ENCODE measurements at regions not wholly inside any gene's neighbourhood (a gene's known extent, or its start where the extent isn't known, plus 50 kb on each side); places are given as distances from the start of the nearest gene placed in this dataset.
"Not testable (repeated sequence)": the region's sequence is repeated elsewhere in the genome, so short reads cannot be mapped to it uniquely, and the experiment has no call there.

- ChIA-PET CTCF (interaction anchor here (0.9 to 6.5 kb wide), 3 partner anchors 12 to 129 kb away, joined by 3 to 44 read pairs (median 3); no protein-coding TSS in a partner anchor), POLR2A (no interaction called here)
- H3K4me3 ChIP-seq (ENCODE audit: low read depth, low read length) = no peak overlapping the region
- no peak for TF ChIP-seq CTCF (IDR thresholded peaks at IDR 0.05; ENCODE audit: insufficient read depth, low read length, missing control alignments)
- DNase-seq (ENCODE audit: low read depth, low spot score) = no peak
Observed at GRCh38 chr1:101438359-101438758, 201.5 kb downstream of the S1PR1 start.

GRCh38 chr1:101440485-101440884 is 203.7 kb downstream of the S1PR1 start:
- H3K4me3 ChIP-seq (ENCODE audit: low read depth, low read length) = no peak overlapping the region
- no peak for TF ChIP-seq CTCF (IDR thresholded peaks at IDR 0.05; ENCODE audit: insufficient read depth, low read length, missing control alignments)
- ChIA-PET POLR2A (no interaction called here), CTCF (interaction anchor here (6.5 kb wide), 1 partner anchor 131 kb away, joined by 44 read pairs; no protein-coding TSS in a partner anchor)
- no peak for DNase-seq (ENCODE audit: low read depth, low spot score)

- ChIA-PET POLR2A (no interaction called here), CTCF (no interaction called here)
- TF ChIP-seq CTCF (IDR thresholded peaks at IDR 0.05; ENCODE audit: insufficient read depth, low read length, missing control alignments) = no peak
- no peak for DNase-seq (ENCODE audit: low read depth, low spot score)
- no peak overlapping the region for H3K4me3 ChIP-seq (ENCODE audit: low read depth, low read length)
Observed at GRCh38 chr1:101444381-101444780, 207.6 kb downstream of the S1PR1 start.

GRCh38 chr1:101444873-101445618 is 208.2 kb downstream of the S1PR1 start:
- ChIA-PET CTCF (no interaction called here), POLR2A (no interaction called here)
- no peak for TF ChIP-seq CTCF (IDR thresholded peaks at IDR 0.05; ENCODE audit: insufficient read depth, low read length, missing control alignments)
- no peak overlapping the region for H3K4me3 ChIP-seq (ENCODE audit: low read depth, low read length)
- DNase-seq (ENCODE audit: low read depth, low spot score) = no peak

DNA sequence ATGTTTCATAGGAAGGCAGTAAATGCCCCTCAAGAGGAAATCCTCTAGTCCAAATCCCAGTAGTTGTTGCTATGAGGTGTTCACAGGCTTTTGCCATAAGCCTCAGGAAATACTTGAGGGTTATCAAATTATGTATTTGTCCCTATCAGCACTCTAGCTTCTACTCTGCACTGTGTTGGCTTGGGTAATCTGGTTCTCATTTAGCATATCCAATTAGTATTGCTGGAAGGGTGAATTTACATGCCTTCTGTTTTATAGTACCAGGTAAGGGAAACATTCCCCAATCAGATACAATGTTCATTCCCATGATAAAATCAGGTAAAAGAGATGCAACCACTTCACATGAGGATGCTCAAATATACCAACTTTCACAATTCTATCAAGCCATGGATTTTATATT is 211.2 kb downstream of the S1PR1 start:
- no peak for DNase-seq (ENCODE audit: low read depth, low spot score)
- CTCF ChIA-PET = no interaction called here
- POLR2A ChIA-PET = no interaction called here
- H3K4me3 ChIP-seq (ENCODE audit: low read depth, low read length) = no peak overlapping the region
- no peak for TF ChIP-seq CTCF (IDR thresholded peaks at IDR 0.05; ENCODE audit: insufficient read depth, low read length, missing control alignments)

DNA sequence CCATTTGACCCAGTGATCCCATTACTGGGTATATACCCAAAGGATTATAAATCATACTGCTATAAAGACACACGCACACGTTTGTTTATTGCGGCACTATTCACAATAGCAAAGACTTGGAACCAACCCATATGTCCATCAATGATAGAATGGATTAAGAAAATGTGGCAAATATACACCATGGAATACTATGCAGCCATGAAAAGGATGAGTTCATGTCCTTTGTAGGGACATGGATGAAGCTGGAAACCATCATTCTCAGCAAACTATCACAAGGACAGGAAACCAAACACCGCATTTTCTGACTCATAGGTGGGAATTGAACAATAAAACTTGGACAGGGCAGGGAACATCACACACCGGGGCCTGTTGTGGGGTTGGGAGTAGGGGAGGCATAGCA is 213.9 kb downstream of the S1PR1 start:
- DNase-seq (ENCODE audit: low read depth, low spot score); POLR2A ChIA-PET: not testable (repeated sequence)
- CTCF ChIA-PET = interaction anchor here (1.2 kb wide), 1 partner anchor 12 kb away, joined by 3 read pairs; no protein-coding TSS in a partner anchor

GRCh38 chr1:101451888-101452287 is 215.1 kb downstream of the S1PR1 start:
- POLR2A ChIA-PET = no interaction called here

More for the DNA sequence above, 213.9 kb downstream of the S1PR1 start:
- not testable (repeated sequence) for H3K4me3 ChIP-seq (ENCODE audit: low read depth, low read length)

More at GRCh38 chr1:101451888-101452287, 215.1 kb downstream of the S1PR1 start:
- CTCF ChIA-PET = no interaction called here
- no peak overlapping the region for H3K4me3 ChIP-seq (ENCODE audit: low read depth, low read length)
- TF ChIP-seq CTCF (IDR thresholded peaks at IDR 0.05; ENCODE audit: insufficient read depth, low read length, missing control alignments) = no peak
- no peak for DNase-seq (ENCODE audit: low read depth, low spot score)
